ENCODE measurements at regions not wholly inside any gene's neighbourhood (a gene's known extent, or its start where the extent isn't known, plus 50 kb on each side); places are given as distances from the start of the nearest gene placed in this dataset.

DNA sequence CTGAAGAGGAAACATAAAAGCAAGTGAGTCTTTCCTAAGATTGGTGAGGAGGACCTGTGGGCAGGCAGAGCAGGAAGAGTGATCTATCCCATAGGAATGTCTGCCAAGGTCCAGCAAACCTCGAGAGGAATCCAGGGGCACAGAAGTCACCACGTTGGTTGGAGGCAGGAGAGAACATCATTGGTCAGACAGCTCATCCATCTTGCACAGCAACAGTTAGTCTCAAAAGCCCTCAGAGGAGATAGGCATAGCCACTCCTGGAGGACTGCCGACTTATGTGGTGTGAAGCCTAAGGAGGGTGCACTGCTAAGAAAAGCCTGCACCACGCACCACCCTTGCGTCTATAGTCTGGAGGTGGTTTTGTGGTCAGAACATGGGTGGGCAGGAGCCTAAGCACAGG is 109.1 kb downstream of the RASSF10 start:
- TF ChIP-seq, protein P1, sequence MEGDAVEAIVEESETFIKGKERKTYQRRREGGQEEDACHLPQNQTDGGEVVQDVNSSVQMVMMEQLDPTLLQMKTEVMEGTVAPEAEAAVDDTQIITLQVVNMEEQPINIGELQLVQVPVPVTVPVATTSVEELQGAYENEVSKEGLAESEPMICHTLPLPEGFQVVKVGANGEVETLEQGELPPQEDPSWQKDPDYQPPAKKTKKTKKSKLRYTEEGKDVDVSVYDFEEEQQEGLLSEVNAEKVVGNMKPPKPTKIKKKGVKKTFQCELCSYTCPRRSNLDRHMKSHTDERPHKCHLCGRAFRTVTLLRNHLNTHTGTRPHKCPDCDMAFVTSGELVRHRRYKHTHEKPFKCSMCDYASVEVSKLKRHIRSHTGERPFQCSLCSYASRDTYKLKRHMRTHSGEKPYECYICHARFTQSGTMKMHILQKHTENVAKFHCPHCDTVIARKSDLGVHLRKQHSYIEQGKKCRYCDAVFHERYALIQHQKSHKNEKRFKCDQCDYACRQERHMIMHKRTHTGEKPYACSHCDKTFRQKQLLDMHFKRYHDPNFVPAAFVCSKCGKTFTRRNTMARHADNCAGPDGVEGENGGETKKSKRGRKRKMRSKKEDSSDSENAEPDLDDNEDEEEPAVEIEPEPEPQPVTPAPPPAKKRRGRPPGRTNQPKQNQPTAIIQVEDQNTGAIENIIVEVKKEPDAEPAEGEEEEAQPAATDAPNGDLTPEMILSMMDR (conservative IDR thresholded peaks at IDR 0.05; ENCODE audit: low read depth, low read length), result no peak
- DNase-seq (ENCODE audit: low read depth), result peak; percentile 82
- no peak overlapping the region for H3K4me3 ChIP-seq (ENCODE audit: low read depth, low read length)

DNA sequence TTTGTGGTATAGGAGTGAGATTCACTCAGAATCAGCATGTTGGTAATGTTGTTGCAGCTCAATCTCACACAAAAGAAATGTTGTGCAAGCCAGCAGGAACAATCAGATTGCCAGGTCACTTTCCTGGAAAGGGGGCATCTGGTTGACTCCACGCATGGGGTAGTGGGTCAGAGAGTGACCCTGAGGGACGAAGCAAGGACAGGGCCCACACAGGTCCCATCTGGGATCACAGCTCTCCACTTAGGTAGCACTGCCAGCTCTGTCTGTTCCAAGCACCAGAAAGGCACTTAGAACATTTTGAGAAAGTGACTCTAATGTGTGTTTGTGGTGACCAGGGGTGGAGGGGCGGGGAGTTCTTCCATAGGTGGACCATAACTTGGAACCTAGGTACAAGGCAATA is 109.5 kb downstream of the RASSF10 start:
- TF ChIP-seq, protein P1 (conservative IDR thresholded peaks at IDR 0.05; ENCODE audit: low read depth, low read length), result no peak
- no peak for DNase-seq (ENCODE audit: low read depth)
- H3K4me3 ChIP-seq (ENCODE audit: low read depth, low read length), result no peak overlapping the region

DNA sequence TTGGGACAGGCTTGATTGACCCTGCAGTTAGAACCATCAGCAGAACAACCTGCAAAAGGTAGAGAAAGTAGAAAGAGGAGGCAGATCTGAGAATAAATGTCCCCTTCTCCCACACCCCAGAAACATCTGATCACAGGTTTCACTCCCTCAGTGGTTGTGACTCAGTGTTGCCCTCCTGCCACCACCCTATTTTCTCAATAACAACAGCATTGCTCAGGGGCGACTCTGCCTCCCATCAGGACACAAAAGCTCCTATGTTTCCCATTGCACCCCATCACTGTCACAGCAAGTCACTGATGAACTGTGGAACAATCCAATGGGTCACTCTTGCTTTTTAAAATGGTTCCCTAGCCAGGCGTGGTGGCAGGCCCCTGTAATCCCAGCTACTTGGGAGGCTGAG is 110.2 kb downstream of the RASSF10 start:
- H3K4me3 ChIP-seq (ENCODE audit: low read depth, low read length), result no peak overlapping the region
- TF ChIP-seq, protein P1 (conservative IDR thresholded peaks at IDR 0.05; ENCODE audit: low read depth, low read length), result no peak
- DNase-seq (ENCODE audit: low read depth), result no peak

DNA sequence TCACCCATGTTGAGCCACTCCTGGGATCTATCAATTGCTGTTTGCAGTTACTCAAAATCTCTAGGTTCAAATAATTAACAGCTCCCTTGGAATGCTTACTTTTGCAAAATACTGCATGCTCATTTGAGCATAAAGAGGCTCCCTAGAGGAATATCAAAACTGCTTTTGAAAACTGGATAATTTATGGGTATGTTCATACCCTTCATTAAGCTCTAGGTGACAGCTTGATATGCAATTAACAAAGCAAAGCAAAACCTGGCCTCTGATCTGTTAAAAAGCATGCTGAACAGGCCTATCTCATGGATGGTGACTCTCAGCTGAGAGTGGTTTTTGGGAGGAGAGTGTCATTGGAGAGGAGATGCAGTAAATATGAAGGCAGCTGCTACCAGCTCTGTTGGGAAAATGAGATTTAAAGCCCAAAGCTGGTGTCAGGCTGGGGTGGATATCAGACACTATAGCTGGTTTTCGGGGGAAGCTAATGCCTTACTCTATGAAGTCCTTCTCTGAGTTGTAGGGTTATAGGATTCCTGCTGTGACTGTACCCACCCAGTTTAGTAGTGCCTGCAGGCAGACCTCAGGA is 110.9 kb downstream of the RASSF10 start:
- TF ChIP-seq, protein P1 (conservative IDR thresholded peaks at IDR 0.05; ENCODE audit: low read depth, low read length), result no peak
- no peak overlapping the region for H3K4me3 ChIP-seq (ENCODE audit: low read depth, low read length)
- DNase-seq (ENCODE audit: low read depth), result no peak

DNA sequence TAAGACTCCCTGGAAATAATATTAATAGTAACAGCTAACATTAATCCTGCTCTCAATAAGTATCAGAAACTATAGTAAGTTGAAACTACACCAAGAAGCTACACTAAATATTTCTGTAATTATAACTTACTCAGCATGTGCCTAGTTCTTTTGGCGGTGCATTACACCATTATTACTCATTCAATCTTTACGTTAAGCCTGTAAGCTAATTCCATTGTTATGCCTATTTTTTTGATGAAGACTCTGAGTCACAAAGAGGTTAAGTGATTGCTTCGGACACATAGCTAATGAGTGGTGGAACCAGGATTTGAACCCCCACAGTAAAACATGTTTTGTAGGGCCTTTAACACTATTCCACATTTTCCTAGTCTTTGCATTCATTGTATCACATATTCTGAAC is 111.6 kb downstream of the RASSF10 start:
- peak; percentile 43 for DNase-seq (ENCODE audit: low read depth)
- no peak overlapping the region for H3K4me3 ChIP-seq (ENCODE audit: low read depth, low read length)
- TF ChIP-seq, protein P1 (conservative IDR thresholded peaks at IDR 0.05; ENCODE audit: low read depth, low read length), result no peak

DNA sequence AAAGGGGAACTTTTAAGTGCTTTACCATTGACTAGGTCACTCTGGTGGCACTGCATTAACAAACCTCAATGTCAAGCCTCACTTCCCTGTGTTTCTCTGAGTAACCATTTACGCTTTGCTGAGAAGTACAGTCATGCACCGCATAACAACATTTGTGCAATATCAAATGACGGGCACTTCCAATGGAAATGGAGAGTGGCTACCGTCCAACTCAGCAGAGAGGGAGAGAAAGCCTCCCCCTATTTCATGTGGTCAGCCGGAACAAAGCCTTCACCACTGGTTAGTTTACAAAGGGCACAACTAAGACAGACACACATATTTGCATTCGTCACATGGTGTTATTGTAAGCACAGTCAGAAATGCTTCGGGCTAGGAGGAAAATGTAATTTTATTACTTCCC is 117.3 kb downstream of the RASSF10 start:
- peak; percentile 94 for DNase-seq (ENCODE audit: low read depth)
- H3K4me3 ChIP-seq (ENCODE audit: low read depth, low read length), result no peak overlapping the region
- TF ChIP-seq, protein P1 (conservative IDR thresholded peaks at IDR 0.05; ENCODE audit: low read depth, low read length), result no peak

DNA sequence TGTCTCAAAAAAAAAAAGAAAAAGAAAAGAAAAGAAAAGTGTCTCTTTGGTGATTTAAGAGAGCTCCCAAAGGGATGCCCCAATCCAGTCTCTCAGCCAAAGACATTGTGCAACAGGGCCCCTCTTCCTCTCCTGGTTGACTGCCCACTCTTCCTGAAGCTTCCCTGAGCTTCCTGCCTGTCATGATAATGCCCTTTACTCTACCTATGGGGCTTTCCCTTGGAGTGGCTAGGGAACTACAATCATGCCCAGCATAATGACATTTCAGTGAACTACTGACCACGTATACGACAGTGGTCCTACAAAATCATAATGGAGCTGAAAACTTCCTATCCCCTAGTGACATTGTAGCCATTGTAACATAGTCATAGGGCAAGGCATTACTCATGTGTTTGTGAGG is 118.0 kb downstream of the RASSF10 start:
- no peak for DNase-seq (ENCODE audit: low read depth)

More for the DNA sequence above, 118.0 kb downstream of the RASSF10 start:
- no peak overlapping the region for H3K4me3 ChIP-seq (ENCODE audit: low read depth, low read length)
- TF ChIP-seq, protein P1 (conservative IDR thresholded peaks at IDR 0.05; ENCODE audit: low read depth, low read length), result no peak

Measured in choroid plexus epithelial cell (primary cell).